HG03432 (cell line): ENCODE measurements at regions not wholly inside any gene's neighbourhood (a gene's known extent, or its start where the extent isn't known, plus 50 kb on each side); places are given as distances from the start of the nearest gene placed in this dataset.
"Not testable (repeated sequence)": the region's sequence is repeated elsewhere in the genome, so short reads cannot be mapped to it uniquely, and the experiment has no call there.

Source experiments
- ATAC-seq: cut with Tn5 transposase; IDR thresholded peaks from one replicate; pipeline ENCODE4 v1.9.1; 2021; ENCODE audit warnings: mild to moderate bottlenecking, moderate library complexity; ENCODE audit not compliant: unreplicated experiment

- no peak for ATAC-seq
Measured at GRCh38 chr12:31822761-31823160, 93.9 kb upstream of the AMN1 start.

DNA sequence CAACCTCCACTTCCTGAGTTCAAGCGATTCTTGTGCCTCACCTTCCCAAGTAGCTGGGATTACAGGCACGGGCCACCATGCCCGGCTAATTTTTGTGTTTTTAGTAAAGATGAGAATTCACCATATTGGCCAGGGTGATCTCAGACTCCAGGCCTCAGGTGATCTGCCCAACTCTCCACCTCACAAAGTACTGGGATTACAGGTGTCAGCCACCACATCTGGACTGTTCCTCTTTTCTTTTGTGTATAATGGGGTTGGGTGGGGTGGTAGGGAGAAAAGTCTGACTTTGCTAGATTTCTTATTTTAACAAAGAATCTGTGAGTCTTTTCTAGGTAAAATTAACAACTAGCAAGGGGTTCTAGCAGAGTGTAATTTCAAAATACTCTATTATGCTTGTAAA, 92.7 kb upstream of the AMN1 start:
- ATAC-seq, result no peak

DNA sequence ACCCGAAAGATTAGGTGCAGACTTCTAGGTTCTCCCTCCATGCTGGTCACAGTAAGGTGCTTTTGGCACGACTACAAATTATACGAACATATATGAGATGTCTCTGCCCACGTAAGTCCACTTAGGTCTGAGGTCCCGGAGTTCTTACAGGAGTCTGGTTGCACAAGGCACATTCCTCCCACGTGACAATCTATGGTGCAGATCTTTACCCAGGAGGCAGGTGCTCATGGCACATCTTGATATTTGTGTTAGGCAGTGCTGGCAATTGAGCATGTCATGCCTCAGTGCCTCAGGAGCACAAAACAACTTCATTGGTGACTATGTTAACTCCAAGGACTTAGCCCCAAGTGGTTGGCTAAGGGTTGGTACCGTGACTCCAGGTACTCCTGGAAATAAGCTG, 92.0 kb upstream of the AMN1 start:
- ATAC-seq, result no peak

DNA sequence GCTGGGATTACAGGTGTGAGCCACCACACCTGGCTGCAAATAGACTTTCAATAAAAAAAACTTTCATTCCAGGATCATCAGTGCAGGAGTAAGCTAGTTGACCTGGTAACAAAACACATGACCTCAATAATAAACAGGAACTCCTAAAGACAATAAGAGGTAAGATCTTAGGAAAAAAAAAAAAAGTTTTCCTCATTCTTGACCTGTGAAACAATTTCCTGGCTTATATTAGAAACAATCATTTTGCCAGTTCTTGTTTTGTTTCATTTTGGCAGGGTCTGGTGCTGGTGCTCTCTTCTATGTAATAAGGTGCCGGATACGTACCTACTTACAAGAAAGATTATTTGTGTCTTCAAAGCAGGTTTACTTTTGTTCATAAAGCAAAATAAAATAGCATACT, 90.6 kb upstream of the AMN1 start:
- no peak for ATAC-seq

- no peak for ATAC-seq
Measured at GRCh38 chr12:31818623-31819268, 89.9 kb upstream of the AMN1 start.

DNA sequence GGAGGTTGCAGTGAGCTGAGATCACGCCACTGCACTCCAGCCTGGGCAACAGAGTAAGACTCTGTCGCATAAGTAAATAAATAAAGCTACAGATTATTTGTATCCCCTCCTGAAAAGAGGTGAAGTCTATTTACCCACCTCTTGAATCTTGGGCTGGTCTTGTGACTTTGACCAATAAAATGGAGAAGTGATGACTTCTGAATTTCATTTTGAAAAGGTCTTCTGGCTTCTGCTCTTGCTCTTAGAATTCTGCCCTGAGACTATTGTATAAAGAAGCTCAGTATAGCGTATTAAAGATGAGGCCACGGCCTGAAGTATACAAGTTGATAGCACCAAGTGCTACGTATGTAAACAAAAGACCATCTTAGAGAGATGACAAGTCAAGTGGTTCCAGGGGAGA, 88.3 kb upstream of the AMN1 start:
- no peak for ATAC-seq

- ATAC-seq, result no peak
Measured at GRCh38 chr12:31815096-31815495, 86.3 kb upstream of the AMN1 start.

GRCh38 chr12:31813305-31813704, 84.5 kb upstream of the AMN1 start:
- no peak for ATAC-seq

DNA sequence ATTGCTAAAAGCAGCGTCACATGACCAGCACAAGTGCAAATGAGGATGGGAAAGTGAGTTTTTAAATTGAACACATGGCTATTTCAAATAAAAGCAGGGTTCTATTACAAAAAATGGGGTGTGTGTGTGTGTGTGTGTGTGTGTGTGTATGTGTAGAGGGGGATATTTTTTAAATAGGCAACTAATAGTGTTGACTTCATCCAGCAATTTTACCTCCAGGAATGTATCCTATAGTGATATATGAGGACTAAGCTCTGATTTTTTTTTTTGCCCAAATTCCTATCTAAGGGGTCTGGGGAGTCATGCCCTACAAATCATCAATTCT, 78.9 kb upstream of the AMN1 start:
- no peak for ATAC-seq

GRCh38 chr12:31807081-31807772, 78.4 kb upstream of the AMN1 start:
- ATAC-seq, result not testable (repeated sequence)

DNA sequence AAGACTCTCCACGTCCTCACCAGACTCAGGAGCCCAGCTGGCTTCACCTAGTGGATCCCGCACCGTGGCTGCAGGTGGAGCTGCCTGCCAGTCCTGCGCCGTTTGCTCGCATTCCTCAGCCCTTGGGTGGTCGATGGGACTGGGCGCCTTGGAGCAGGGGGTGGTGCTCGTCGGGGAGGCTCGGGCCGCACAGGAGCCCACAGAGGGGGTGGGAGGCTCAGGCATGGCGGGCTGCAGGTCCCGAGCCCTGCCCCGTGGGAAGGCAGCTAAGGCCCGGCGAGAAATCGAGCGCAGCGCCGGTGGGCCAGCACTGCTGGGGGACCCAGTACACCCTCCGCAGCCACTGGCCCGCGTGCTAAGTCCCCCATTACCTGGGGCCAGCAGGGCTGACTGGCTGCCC, 76.9 kb upstream of the AMN1 start:
- ATAC-seq, result not testable (repeated sequence)

DNA sequence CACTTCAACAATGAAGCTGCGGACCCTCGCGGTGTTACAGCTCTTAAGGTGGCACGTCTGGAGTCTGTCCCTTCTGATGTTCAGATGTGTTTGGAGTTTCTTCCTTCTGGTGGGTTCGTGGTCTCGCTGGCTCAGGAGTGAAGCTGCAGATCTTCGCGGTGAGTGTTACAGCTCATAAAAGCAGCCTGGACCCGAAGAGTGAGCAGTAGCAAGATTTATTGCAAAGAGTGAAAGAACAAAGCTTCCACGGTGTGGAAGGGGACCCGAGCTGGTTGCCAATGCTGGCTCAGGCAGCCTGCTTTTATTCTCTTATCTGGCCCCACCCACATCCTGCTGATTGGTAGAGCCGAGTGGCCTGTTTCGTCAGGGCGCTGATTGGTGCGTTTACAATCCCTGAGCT, 75.9 kb upstream of the AMN1 start:
- not testable (repeated sequence) for ATAC-seq

DNA sequence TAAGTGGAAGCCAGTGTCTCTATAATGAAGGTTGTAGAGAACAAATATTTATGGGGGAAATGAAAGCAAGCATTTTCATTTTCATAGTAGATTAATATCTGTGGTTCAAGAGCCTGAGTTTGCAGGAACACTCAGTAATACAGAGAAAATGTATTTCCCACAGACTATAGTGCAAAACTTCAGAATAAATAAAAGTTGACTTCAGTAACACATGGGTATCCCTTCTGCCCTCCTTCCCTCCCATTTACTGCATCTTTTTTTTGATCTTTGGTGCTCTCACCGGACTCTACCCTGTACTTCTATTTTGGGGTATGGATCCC, 75.3 kb upstream of the AMN1 start:
- ATAC-seq, result peak; percentile 28

GRCh38 chr12:31803306-31804184, 74.7 kb upstream of the AMN1 start:
- no peak for ATAC-seq

GRCh38 chr12:31801872-31802271, 73.1 kb upstream of the AMN1 start:
- no peak for ATAC-seq

GRCh38 chr12:31797230-31797872, 68.5 kb upstream of the AMN1 start:
- no peak for ATAC-seq

GRCh38 chr12:31796270-31796951, 67.6 kb upstream of the AMN1 start:
- no peak for ATAC-seq

GRCh38 chr12:31794745-31795144, 65.9 kb upstream of the AMN1 start:
- ATAC-seq, result no peak

- not testable (repeated sequence) for ATAC-seq
Measured at GRCh38 chr12:31791265-31791664, 62.4 kb upstream of the AMN1 start.

DNA sequence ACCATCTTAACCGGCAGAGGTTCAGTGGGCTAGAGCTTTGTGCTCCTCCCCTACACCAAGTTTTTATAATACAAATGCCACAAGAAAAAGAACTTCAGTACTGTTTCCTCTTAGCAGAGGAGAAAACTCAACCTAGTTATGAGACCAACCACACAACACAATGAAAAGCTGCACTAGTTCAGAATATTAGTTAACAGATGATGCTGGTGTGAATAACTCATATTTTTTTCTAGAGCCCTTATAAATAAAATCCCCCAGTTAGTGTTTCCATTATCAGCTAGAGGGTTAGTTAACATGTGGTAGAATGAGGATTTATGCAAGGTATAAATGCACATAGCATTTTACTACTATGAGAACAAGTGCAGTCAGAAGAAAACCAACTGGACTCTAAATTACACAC, 61.9 kb upstream of the AMN1 start:
- no peak for ATAC-seq

GRCh38 chr12:31785318-31785717, 56.5 kb upstream of the AMN1 start:
- no peak for ATAC-seq
